Ovary (tissue), 7 donors: ENCODE measurements at regions not wholly inside any gene's neighbourhood (a gene's known extent, or its start where the extent isn't known, plus 50 kb on each side); places are given as distances from the start of the nearest gene placed in this dataset.

Experiments
- DNase-seq, 5 donors: peaks; one replicate each; pipeline ENCODE4 v3.0.0-alpha.2; 2019 to 2020
- H3K27ac ChIP-seq, 2 donors: fragments of 200-600 bp; one replicate each; pipeline versions ENCODE4 v1.5.1 to v1.8.0; 2019 to 2022
- H3K27me3 ChIP-seq: fragments of 200-600 bp; one replicate; pipeline ENCODE4 v1.8.0; 2022
- H3K36me3 ChIP-seq: fragments of 200-600 bp; sonication (generic); one replicate; pipeline ENCODE4 v1.5.1; 2019
- H3K4me1 ChIP-seq: one replicate; pipeline ENCODE4 v1.8.1; 2013; ENCODE audit warnings: mild to moderate bottlenecking, moderate library complexity; ENCODE audit not compliant: insufficient read depth
- H3K4me3 ChIP-seq: fragments of 200-600 bp; sonication (generic); one replicate; pipeline ENCODE4 v1.5.1; 2017
- H3K9me3 ChIP-seq, 2 donors: fragments of 200-600 bp in 1 of 2; sonication (generic) in 1 of 2; one replicate each; pipeline versions ENCODE4 v1.5.1 to v1.8.1; 2013 to 2019; ENCODE audit warnings: mild to moderate bottlenecking in 1 of 2, moderate library complexity in 1 of 2
- CTCF ChIP-seq, 3 donors: fragments of 450-650 bp in 2 of 3; fragments of 200-600 bp in 1 of 3; IDR thresholded peaks; one replicate each; pipeline versions ENCODE4 v1.5.1 to v1.8.0; 2016 to 2022; ENCODE audit warnings: antibody characterized with exemption in 3 of 3, mild to moderate bottlenecking in 1 of 3
- EP300 ChIP-seq: sonication (generic); formaldehyde crosslinking; IDR thresholded peaks from one replicate; pipeline ENCODE4 v1.6.1; 2017; ENCODE audit warnings: antibody characterized with exemption
- POLR2A ChIP-seq: fragments of 450-650 bp; IDR thresholded peaks from one replicate; pipeline ENCODE4 v1.6.1; 2017; ENCODE audit warnings: antibody characterized with exemption, mild to moderate bottlenecking, moderate library complexity
- WGBS, 3 donors: extraction: QIAGEN DNeasy Blood & Tissue Kit in 1 of 3; methylation state at CpG; one replicate each; pipeline versions ENCODE4 v1.1.5 to v1.1.7; 2013 to 2017; 5-methylcytosine and 5-hydroxymethylcytosine counted together
- intact Hi-C, 4 donors: fragments of 100-400 bp; cut with DNase I; formaldehyde crosslinking; loops; one replicate each; pipeline versions ENCODE4 v1.11.0 to v1.15.1; 2022 to 2023
- donor health status: DM: no; HTN: no; CAD: no; lungs with moderate emphysema.
- donor health status: DM: no; HTN: no; CAD: no.
- donor health status: Bipolar disorder and iron deficiency.
- donor health status: DM: no; HTN: no; CAD: no.
- donor health status: DM: yes; HTN: yes; CAD: no.

- no peak overlapping the region for H3K27ac ChIP-seq
- WGBS, 3 donors: 87 to 100% (median 90%) methylated on average over 1 of the region's 1 CpG
- H3K4me1 ChIP-seq: no peaks in the 10 kb centered on the region
- no peak overlapping the region for H3K4me3 ChIP-seq
- intact Hi-C loops: no loop called here
- DNase-seq: no peak
- TF ChIP-seq CTCF (IDR thresholded peaks at IDR 0.05) (no peak), POLR2A (no peak), EP300 (no peak)
- no peaks in the 10 kb centered on the region for H3K36me3 ChIP-seq
- no peaks in the 10 kb centered on the region for H3K27me3 ChIP-seq
- no peaks in the 10 kb centered on the region for H3K9me3 ChIP-seq
Measured at GRCh38 chr3:135471911-135472310, 493.6 kb upstream of the PPP2R3A start.

GRCh38 chr3:135473449-135473848, 492.1 kb upstream of the PPP2R3A start:
- no peak overlapping the region for H3K4me3 ChIP-seq
- intact Hi-C loops: no loop called here
- H3K27me3 ChIP-seq: no peaks in the 10 kb centered on the region
- H3K4me1 ChIP-seq: no peaks in the 10 kb centered on the region
- H3K27ac ChIP-seq: no peak overlapping the region
- no peak for DNase-seq
- TF ChIP-seq POLR2A: no peak
- TF ChIP-seq CTCF (IDR thresholded peaks at IDR 0.05): no peak
- no peak for TF ChIP-seq EP300
- no peaks in the 10 kb centered on the region for H3K9me3 ChIP-seq
- H3K36me3 ChIP-seq: no peaks in the 10 kb centered on the region

- intact Hi-C loops: no loop called here
- DNase-seq: no peak
Measured at GRCh38 chr3:135487261-135487660, 478.3 kb upstream of the PPP2R3A start.

GRCh38 chr3:135490219-135490915, 475.2 kb upstream of the PPP2R3A start:
- DNase-seq: no peak
- Histone ChIP-seq H3K4me1 (no peaks in the 10 kb centered on the region), H3K9me3 (no peaks in the 10 kb centered on the region), H3K27ac (no peak overlapping the region), H3K36me3 (no peaks in the 10 kb centered on the region), H3K4me3 (no peak overlapping the region), H3K27me3 (no peaks in the 10 kb centered on the region)
- WGBS, 3 donors: 30 to 35% (median 32%) methylated on average over 4 of the region's 4 CpGs
- intact Hi-C loops: no loop called here
- TF ChIP-seq POLR2A (no peak), EP300 (no peak), CTCF (IDR thresholded peaks at IDR 0.05) (no peak)

More at GRCh38 chr3:135487261-135487660, 478.3 kb upstream of the PPP2R3A start:
- Histone ChIP-seq H3K4me1 (no peaks in the 10 kb centered on the region), H3K27me3 (no peaks in the 10 kb centered on the region), H3K4me3 (no peak overlapping the region), H3K36me3 (no peaks in the 10 kb centered on the region), H3K27ac (no peak overlapping the region), H3K9me3 (no peaks in the 10 kb centered on the region)
- WGBS, 3 donors: 49 to 53% (median 52%) methylated on average over 2 of the region's 2 CpGs
- no peak for TF ChIP-seq CTCF (IDR thresholded peaks at IDR 0.05)
- TF ChIP-seq EP300: no peak
- TF ChIP-seq POLR2A: no peak
